HL-60 (cell line): ENCODE measurements at regions not wholly inside any gene's neighbourhood (a gene's known extent, or its start where the extent isn't known, plus 50 kb on each side); places are given as distances from the start of the nearest gene placed in this dataset.

ENCODE experiments used
- CTCF ChIP-seq: IDR thresholded peaks from one replicate; pipeline ENCODE4 v1.5.1; 2011; ENCODE audit warnings: low read length, control low read depth, inconsistent platforms; ENCODE audit not compliant: insufficient read depth
- GABPA ChIP-seq: IDR thresholded peaks from 2 replicates; pipeline ENCODE4 v1.6.1; 2012; ENCODE audit warnings: low read depth
- REST ChIP-seq: IDR thresholded peaks from 2 replicates; pipeline ENCODE4 v1.6.1; 2012; ENCODE audit warnings: low read depth; ENCODE audit not compliant: insufficient replicate concordance

DNA sequence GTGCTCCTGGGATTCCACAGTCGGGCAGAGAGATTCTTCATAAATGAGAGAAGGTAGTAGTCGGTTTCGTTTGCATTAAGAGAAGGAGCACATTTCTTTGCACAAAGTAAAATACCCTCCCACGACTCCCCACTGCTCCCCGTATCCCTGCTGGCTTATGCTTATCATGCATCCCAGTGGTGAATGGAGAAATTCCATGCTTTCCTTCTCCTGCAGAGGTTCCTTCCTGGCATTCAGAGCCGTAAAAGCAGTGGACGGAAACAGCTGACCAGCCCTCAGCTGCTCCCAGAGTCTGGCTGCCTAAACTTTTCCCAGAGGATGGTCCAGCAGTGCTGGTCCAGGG lies 93.1 kb downstream of the C9orf152 start:
- no peak for TF ChIP-seq CTCF
- no peak for TF ChIP-seq GABPA
- no peak for TF ChIP-seq REST
